GM18858 (cell line): ENCODE measurements at regions not wholly inside any gene's neighbourhood (a gene's known extent, or its start where the extent isn't known, plus 50 kb on each side); places are given as distances from the start of the nearest gene placed in this dataset.
"Not testable (repeated sequence)": the region's sequence is repeated elsewhere in the genome, so short reads cannot be mapped to it uniquely, and the experiment has no call there.

Experiments used
- ATAC-seq: cut with Tn5 transposase; IDR thresholded peaks from one replicate; pipeline ENCODE4 v1.9.1; 2021; ENCODE audit not compliant: unreplicated experiment

DNA sequence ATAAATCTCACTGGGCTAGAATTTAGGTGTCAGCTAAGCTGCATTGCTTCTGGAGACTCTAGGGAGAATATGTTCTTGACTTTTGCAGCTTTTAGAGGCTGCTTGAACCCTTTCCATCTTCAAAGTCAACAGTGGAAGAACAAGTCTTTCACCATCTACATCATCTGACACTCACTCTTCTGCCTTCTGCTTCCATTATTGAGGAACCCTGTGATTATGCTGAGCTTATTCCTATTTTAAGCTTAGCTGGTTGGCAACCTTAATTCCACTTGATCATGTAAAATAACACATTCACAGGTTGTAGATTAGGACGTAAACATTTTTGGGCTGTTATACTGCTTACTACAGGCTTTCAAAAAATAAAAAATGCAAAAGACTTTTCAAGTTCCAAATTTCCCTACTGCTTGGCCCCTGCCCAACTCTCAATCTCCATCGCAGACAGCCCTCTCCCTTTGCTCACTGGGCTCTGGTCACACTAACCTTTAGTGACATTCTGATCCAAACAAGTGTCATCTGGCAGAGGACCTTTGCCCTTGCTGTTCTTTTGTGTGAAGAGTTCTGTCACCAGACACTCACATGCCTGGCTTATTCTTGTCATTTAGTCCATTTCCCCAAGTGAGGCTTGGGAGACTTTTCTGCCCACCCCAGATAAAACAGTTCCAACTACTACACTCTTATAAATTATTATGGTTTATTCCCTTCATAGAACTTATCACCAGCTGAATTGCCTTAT lies 1056.0 kb downstream of the STIM2 start:
- no peak for ATAC-seq

DNA sequence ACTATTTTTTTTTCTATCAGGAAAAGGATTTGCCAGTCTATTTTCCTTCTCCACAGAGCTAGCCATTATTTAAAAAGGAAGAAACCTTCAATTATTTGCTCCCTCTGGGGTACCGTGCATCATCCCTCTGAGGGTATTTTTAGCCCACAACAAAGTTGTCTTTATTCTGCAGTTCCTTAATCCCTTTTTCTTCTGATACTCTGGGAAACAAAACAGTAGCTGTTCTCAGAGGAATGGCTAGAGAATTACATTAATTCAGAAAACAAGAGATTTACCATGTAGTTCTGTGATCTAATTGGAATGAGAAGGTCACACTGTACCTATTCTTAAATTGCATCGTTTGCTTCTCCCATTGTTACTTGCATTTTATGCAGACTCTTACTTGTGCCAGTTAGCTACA lies 1056.7 kb downstream of the STIM2 start:
- no peak for ATAC-seq

GRCh38 chr4:27921231-27921630 lies 1060.6 kb downstream of the STIM2 start:
- no peak for ATAC-seq

DNA sequence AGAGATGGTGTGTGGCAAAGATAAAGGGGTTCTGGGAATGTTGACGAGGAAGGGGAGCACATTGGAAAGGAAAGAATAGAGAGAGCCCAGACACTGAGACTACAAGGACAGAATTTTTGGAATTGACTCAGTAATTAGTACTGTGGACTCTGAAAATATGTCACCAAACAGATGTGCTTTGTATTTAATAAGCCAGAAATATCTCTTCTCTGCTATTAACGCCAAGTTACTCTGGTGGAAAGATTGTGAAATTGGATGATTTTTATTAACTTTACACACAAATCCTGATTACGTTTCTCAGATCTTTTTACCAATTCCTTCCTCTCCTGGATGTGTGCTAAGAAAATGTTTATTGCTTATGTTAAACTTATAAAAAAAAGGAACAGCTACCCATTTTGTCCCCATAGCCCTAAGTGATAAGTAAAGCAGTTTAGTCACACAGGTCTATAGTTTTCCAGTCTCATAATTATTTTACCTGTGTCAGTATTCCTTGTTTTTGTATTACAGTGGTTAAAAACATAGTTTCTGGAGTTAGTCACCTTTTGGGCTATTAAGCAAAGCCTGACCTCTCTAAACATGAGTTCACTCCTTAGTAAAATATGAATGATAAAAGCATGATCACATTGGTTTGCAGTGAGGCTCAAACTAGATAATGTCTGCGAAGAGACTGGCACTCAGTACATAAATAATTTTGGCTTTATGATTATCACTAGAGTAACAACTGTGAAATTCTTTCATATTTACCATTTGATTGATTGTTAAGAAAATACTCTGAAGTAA lies 1068.3 kb downstream of the STIM2 start:
- no peak for ATAC-seq

DNA sequence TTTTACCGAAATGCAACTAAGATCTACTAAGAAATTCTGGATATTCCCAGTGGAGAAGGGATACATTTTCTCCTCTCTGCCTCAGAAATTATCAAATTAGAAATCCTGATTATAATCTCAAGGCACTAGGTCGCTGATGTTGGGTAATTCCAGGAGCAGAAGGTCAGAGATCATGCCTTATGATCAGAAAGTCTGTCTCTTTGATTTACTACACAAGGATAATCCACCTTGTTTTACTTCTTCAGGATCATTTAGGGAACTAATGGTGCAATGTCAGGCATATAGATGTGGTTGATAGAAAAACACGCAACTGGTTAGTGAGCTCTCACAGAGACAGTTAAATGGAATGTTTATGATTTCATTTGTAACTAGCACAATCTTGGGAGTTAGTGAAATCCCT lies 1069.7 kb downstream of the STIM2 start:
- ATAC-seq, result no peak

DNA sequence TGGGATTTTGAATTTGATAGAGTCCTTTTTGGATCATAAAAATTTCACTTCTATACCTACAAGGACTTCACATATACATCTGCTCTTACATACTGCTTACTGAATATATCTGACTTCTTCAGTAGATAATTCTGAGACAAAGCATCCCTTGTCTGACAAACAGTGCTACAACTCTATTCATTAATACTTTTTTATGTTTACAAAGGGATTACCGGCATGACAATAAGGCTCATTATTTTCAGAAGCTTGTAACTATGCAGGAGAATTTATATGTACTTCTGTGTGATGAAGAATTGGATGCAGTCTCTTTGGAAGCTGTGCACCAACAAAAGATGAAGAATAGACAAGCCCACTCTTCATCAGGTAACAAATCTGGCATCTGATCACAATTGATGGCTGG lies 1070.3 kb downstream of the STIM2 start:
- ATAC-seq, result no peak

- no peak for ATAC-seq
These were observed 1070.9 kb downstream of the STIM2 start for GRCh38 chr4:27931584-27931983.

GRCh38 chr4:27934871-27935270 lies 1074.2 kb downstream of the STIM2 start:
- no peak for ATAC-seq

DNA sequence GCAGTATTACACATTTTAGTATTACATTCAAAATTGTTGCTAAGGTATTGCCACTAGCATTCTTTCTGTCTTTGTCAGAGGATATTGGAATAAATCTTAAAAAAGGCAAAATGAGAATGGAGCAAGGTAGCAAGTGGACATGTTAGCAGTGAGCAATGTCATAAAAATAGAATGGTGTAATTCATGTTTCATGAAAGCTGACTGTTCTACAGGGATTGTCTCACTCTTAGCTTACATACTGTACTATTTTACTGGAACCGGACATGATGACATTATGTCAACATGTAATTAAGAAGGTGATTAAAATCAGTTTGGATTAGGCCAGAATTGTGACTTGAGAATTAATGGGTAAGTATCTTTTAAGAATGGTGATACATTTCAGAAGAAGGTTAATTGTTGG lies 1086.2 kb downstream of the STIM2 start:
- no peak for ATAC-seq

DNA sequence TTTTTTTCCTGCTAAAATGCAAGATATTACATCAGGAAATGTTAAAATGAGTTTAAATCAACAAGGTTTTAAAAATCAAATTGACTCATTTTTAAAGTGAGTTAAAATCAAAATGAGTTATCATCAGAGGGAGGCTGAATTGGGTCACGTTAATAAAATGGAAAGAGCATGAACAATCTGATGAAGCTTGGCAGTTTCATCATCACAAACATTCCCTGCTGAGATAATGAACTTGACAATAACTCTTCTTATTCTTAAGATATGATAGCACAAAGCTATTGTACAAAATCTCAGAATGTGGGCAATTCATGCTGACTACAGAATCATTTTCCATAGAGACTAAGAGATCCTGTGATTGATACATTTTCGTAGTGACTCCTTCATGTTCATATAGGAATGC lies 1086.7 kb downstream of the STIM2 start:
- no peak for ATAC-seq

GRCh38 chr4:27964095-27964494 lies 1103.5 kb downstream of the STIM2 start:
- ATAC-seq, result no peak

DNA sequence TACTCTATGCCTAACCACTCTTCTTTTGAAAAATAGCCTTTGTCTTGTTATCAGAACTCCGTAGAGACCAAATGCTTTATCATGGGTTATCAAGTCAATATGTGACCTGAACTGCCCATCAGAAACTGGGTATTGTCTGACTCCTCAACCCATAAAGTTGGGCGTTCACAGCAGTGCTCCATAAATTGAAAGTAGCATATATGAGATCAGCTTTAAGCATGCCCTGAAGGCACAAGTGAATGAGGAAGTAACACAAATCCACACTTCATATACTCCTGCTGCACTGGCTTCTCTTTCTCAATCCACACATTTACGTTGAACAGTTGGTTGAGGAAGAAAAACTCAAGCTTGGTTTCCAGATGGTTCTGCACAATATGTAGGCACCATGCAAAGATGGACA lies 1106.0 kb downstream of the STIM2 start:
- ATAC-seq, result no peak

GRCh38 chr4:27973056-27973455 lies 1112.4 kb downstream of the STIM2 start:
- ATAC-seq, result no peak

- ATAC-seq, result no peak
These were observed 1113.1 kb downstream of the STIM2 start for GRCh38 chr4:27973700-27974099.

DNA sequence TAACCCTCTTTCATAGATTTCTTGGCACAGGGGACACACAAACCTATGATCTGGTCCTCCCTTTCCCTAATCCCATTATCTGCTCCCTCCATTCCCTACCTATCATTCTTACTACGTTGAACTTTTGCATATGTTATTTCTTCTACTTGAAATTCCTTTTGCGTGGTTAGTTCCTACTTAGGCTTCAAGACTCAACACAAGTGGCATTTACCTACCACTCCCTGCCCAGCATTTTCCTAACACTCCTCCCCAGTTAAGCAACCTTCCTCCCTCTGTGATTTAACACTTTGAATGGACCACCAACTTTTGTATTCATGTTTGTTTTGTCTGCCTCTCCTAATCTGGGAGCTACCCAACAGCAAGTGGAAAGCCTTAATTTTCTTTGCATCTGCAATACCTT lies 1113.7 kb downstream of the STIM2 start:
- no peak for ATAC-seq

DNA sequence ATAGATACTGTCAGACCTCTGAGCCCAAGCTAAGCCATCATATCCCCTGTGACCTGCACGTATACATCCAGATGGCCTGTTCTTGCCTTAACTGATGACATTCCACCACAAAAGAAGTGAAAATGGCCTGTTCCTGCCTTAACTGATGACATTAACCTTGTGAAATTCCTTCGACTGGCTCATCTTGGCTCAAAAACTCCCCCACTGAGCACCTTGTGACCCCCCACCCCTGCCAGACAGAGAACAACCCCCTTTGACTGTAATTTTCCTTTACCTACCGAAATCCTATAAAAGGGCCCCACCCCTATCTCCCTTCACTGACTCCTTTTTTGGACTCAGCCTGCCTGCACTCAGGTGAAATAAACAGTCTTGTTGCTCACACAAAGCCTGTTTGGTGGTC lies 1114.2 kb downstream of the STIM2 start:
- not testable (repeated sequence) for ATAC-seq

GRCh38 chr4:27978427-27979109 lies 1117.9 kb downstream of the STIM2 start:
- not testable (repeated sequence) for ATAC-seq

DNA sequence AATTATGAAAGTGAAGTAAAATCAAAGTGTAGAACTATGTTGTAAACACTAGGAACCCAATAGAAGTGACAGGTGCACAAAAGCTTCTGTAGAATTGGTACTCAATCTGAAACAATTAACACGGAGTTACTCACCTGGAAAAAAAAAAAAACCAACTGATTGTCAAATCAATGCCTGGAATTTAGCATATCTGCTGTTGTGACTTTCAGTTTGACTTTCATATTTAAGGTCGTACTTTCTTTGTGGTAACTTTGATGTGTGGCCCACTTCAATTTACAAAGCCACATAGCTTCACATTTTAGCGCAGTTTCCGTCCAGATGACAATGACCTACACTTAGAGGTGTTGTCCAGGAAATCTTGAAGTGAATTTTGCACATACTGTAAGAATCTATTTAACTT lies 1124.9 kb downstream of the STIM2 start:
- ATAC-seq, result no peak

DNA sequence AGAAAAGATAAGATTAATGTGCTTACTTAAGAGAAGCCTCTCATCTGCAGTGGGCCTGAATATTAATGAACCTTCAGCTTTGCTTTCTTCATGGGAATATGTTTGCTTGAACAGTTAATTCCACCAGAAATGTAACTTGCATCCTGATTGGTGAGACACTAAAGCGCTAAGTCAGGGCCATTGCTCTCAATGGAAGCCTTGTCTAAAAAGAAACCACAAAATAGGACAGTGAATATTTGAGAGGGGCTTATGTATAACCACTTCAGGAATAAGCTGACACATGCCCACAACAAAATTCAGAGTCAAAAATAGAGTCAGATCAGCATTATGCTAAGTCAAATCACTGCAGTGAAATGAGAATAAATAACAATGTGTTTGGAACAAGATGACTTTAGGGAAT lies 1125.8 kb downstream of the STIM2 start:
- no peak for ATAC-seq

- ATAC-seq, result no peak
These were observed 1141.1 kb downstream of the STIM2 start for GRCh38 chr4:28001698-28002097.

- ATAC-seq, result no peak
These were observed 1143.9 kb downstream of the STIM2 start for GRCh38 chr4:28004520-28004919.

GRCh38 chr4:28006021-28006420 lies 1145.4 kb downstream of the STIM2 start:
- no peak for ATAC-seq
